GM21423 (cell line): ENCODE measurements at regions not wholly inside any gene's neighbourhood (a gene's known extent, or its start where the extent isn't known, plus 50 kb on each side); places are given as distances from the start of the nearest gene placed in this dataset.
"Not testable (repeated sequence)": the region's sequence is repeated elsewhere in the genome, so short reads cannot be mapped to it uniquely, and the experiment has no call there.

Experiments used
- ATAC-seq: cut with Tn5 transposase; IDR thresholded peaks from one replicate; pipeline ENCODE4 v1.9.1; 2021; ENCODE audit warnings: mild to moderate bottlenecking, moderate library complexity; ENCODE audit not compliant: unreplicated experiment

DNA sequence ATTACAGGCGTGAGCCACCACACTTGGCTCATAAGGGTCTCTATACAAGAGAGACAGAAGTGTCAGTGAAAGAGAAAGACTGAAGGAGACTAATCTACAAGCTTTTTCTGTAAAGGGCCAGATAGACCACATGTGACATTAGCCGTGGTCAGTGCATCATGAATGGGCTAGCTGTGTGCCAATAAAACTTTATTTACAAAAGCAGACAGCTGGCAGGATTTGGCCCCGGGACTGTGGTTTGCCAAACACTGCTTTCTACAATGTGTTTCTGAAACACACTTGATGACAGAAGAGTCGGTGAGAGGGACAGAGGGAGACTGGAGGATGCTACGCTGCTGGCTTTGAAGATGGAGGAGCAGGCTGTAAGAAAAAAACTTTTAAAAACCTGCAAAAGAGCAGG is 285.4 kb downstream of the TFAP2C start:
- ATAC-seq: no peak

DNA sequence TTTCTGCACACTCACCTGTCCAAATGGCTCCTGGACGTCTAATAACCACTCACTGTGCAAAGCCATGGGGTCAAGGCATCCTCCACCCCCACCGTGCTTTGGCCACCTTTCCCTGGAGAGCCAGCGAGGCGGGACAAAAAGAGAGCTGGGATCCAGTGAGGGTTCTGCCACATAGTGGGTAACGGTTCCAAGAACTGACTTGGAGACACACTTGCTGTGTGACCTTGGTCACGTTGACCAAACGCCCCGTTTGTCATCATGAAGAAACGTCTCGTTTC is 287.2 kb downstream of the TFAP2C start:
- no peak for ATAC-seq

DNA sequence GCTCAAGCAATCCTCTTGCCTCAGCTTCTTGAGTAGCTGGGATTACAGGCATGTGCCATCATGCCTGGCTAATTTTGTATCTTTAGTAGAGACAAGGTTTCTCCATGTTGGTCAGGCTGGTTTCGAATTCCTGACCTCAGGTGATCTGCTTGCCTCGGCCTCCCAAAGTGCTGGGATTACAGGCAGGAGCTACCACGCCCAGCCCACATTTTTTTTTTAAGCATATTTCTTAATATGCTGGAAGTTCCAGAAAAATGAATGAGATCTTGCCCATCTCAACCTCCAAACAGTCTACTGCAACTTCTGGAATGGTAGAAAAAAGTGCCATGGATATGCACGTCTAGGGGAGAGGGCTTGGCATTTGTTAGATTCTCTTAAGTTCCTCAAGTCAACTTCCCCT is 290.9 kb downstream of the TFAP2C start:
- ATAC-seq: not testable (repeated sequence)

- no peak for ATAC-seq
Observed at GRCh38 chr20:56922497-56922896, 293.4 kb downstream of the TFAP2C start.

- no peak for ATAC-seq
Observed at GRCh38 chr20:56924292-56925081, 295.4 kb downstream of the TFAP2C start.

- no peak for ATAC-seq
Observed at GRCh38 chr20:56925082-56925830, 296.1 kb downstream of the TFAP2C start.

GRCh38 chr20:56925831-56926170 is 296.7 kb downstream of the TFAP2C start:
- ATAC-seq: no peak

GRCh38 chr20:56926501-56926900 is 297.4 kb downstream of the TFAP2C start:
- no peak for ATAC-seq

- ATAC-seq: no peak
Observed at GRCh38 chr20:56927127-56927526, 298.0 kb downstream of the TFAP2C start.

DNA sequence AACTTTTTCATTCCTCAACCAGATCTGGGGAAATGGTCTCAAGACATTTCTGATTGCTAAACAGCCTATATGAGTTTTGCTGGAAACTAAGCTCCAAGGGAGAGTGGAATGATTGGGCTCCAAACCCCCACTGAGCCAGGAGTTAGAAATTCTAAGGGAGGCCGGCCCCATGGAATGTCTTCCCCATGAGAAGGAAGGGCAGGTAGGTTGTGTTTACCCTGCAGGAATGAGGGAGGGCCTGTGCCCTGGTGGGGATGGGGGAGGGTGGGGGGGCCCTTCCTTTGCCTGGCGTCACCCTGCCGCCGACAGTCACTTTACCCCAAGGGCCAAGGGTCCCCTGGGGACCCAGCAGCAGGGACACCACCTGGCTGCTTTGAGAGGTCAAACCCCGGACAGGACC is 298.9 kb downstream of the TFAP2C start:
- ATAC-seq: no peak

DNA sequence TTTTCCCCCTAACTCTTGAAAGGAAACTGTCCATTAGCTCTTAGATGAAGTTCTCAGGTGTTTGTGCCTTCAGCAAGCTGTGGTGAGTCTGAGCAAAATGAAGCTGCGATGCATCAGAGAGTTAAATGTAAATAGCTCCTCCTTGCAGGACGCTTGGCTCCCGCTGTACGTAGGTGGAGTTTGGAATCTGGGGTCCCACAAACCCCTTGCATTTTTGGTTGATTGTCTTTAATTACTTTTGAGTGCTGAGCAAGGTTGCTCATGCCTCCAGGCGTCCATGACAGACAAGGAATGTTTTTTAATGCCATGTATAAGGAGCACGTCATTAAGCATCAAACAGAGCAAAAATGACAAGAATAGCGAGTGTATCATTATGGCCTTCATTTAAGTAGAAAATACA is 300.5 kb downstream of the TFAP2C start:
- no peak for ATAC-seq

GRCh38 chr20:56930876-56931275 is 301.8 kb downstream of the TFAP2C start:
- ATAC-seq: no peak

GRCh38 chr20:56932575-56933330 is 303.6 kb downstream of the TFAP2C start:
- ATAC-seq: no peak

GRCh38 chr20:56933331-56933698 is 304.2 kb downstream of the TFAP2C start:
- ATAC-seq: no peak

DNA sequence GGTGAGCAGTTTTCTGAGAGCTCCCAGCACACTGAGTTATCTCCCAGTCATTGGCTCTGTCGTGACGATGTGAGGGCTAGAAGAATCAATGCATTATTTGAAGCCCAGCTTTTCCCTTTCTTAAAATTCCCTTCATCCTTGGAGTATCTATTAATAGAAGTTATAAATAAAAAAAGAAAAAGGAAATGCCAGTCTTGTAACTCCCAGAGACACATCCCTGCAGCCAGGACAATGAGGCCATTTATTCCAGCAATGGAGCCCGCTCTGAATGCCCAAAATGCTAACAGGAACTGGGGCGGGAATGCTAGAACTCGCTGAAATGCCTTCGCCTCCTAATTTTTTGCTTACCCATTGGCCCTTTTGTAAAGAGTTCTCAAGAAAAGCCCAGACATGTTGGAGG is 305.8 kb downstream of the TFAP2C start:
- no peak for ATAC-seq

GRCh38 chr20:56940466-56940865 is 311.4 kb downstream of the TFAP2C start:
- no peak for ATAC-seq

- no peak for ATAC-seq
Observed at GRCh38 chr20:56941101-56941686, 312.1 kb downstream of the TFAP2C start.

DNA sequence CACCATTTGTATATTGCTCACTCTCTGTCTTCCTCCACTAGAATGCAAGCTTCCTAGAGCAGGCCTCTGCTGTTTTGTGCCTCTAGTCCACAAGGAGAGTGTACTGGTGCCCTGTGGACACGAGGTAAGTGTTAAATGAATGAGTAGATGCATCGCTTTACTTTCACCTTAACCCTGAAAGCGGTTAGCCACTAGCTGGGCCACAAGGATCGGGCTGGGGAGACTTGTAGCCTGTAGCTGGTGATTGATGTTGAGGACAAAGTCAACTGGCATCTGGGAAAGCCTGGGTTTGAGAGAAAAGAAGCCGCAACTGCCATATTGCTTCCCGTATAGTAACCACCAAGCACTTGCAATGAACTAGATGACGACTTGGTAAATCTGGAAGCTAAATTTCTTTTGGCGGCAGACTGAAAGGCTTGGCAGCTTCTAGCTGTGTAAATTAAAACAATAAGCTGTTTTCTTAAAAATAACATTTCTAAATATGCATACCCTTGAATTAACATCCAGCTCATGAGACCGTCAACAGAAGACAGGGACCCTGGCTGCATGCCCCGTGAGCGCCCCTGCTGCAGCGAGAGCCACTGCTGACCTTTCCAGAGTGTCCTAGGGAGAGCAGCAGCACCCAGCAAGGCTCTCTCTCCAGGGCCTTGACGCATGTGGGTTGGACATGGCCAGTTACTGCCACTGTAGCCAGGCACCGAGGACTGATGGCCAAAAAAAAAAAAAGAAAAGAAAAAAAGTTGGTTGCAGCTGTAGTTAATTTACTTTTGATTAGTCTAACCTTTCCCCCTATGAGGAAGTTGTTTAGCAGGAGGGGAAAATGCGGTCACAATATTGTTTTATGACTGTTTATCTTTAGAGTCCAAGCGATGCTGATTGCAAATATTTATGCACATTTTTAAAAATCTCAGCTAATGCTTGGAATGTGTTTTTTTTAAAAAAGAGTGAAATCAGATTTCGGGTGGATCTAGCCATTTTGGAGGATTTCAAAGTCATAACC is 315.1 kb downstream of the TFAP2C start:
- ATAC-seq: no peak

DNA sequence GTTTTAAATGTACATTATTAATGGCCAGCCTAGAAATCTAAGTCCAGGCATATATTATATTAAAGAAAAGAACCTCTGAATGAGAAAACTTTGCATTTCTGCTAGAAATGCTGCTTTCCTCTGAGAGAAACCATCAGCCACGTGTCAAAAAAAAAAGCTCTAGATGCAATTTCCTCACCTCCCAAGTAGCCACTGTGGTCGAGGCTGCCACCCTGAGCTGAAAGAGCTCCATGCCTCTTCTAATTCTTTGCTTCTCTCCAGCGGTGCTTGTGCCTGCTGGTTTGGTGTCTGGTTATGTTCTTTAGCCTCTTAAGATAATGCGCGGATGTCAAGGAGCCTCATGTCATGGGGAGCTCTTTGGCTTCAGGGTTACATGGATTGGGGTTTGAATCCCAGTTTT is 316.0 kb downstream of the TFAP2C start:
- no peak for ATAC-seq

DNA sequence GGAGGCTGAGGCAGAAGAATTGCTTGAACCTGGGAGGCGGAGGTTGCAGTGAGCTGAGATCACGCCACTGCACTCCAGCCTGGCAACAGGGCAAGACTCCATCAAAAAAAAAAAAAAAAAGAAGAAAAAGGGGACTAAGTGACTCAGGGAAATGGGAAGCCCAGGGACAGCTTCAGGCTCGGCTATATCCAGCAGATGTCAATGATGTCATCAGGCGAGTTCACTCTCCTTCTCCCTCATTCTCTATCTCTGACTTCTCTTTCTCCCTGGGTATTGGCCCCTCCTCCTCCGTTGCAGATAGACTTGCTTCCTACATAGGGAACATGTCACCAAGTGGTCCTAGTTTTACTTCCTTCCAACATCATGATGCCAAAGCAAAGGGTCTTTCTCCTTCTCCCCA is 316.8 kb downstream of the TFAP2C start:
- no peak for ATAC-seq

- no peak for ATAC-seq
Observed at GRCh38 chr20:56949318-56949717, 317.1 kb downstream of the BMP7 start.
